Transverse colon (tissue), 4 donors: ENCODE measurements at regions not wholly inside any gene's neighbourhood (a gene's known extent, or its start where the extent isn't known, plus 50 kb on each side); places are given as distances from the start of the nearest gene placed in this dataset.
A peak's percentile ranks its signal among the peaks of the same experiment; 100 is the strongest.

Experiments
- DNase-seq: peaks from one replicate; pipeline ENCODE4 v3.0.0-alpha.2; 2019
- H3K27ac ChIP-seq, 4 donors: fragments of 200-600 bp; sonication (generic); 2 replicates each; pipeline ENCODE4 v1.5.1; 2016 to 2018; ENCODE audit warnings: inconsistent platforms in 4 of 4
- H3K27me3 ChIP-seq: fragments of 200-600 bp; sonication (generic); 2 replicates; pipeline ENCODE4 v1.5.1; 2017; ENCODE audit warnings: inconsistent platforms
- H3K36me3 ChIP-seq, 4 donors: fragments of 200-600 bp; sonication (generic); 2 replicates each; pipeline ENCODE4 v1.5.1; 2017 to 2019; ENCODE audit warnings: inconsistent platforms in 4 of 4
- H3K4me1 ChIP-seq, 4 donors: fragments of 200-600 bp; sonication (generic); 2 replicates each; pipeline ENCODE4 v1.5.1; 2017 to 2020; ENCODE audit warnings: inconsistent platforms in 4 of 4
- H3K4me3 ChIP-seq, 4 donors: fragments of 200-600 bp; sonication (generic); 1 replicate in 1 of 4; 2 replicates in 3 of 4; pipeline versions ENCODE4 v1.5.1 to v1.6.1; 2017 to 2019; ENCODE audit warnings: inconsistent platforms in 4 of 4
- H3K9me3 ChIP-seq, 2 donors: fragments of 200-600 bp; sonication (generic); 2 replicates each; pipeline ENCODE4 v1.5.1; 2017 to 2019; ENCODE audit warnings: inconsistent platforms in 2 of 2
- EP300 ChIP-seq: sonication (generic); formaldehyde crosslinking; IDR thresholded peaks from one replicate; pipeline ENCODE4 v1.6.1; 2017; ENCODE audit warnings: antibody characterized with exemption, low read depth
- POLR2A ChIP-seq: fragments of 450-650 bp; IDR thresholded peaks from one replicate; pipeline ENCODE4 v1.6.1; 2016; ENCODE audit warnings: antibody characterized with exemption, mild to moderate bottlenecking, moderate library complexity
- POLR2AphosphoS5 ChIP-seq, 3 donors: sonication (generic); formaldehyde crosslinking; IDR thresholded peaks; one replicate each; pipeline ENCODE4 v1.6.1; 2016; ENCODE audit warnings: antibody characterized with exemption in 3 of 3
- WGBS, 2 donors: methylation state at CpG; one replicate each; pipeline ENCODE4 v1.1.5; 2018; ENCODE audit warnings: low coverage in 1 of 2; 5-methylcytosine and 5-hydroxymethylcytosine counted together
- in situ Hi-C, 4 donors: fragments of 200-750 bp; cut with MboI; loops; one replicate each; pipeline versions ENCODE4 v1.15.0 to v1.15.1; 2017; ENCODE audit warnings: low sequenced_read_pairs in 3 of 4, low pct_ligation_motif_present in 1 of 4, low pct_unique_long_range_greater_than_20kb in 1 of 4
- intact Hi-C: fragments of 100-400 bp; cut with DNase I; formaldehyde crosslinking; loops from one replicate; pipeline ENCODE4 v1.15.1; 2023; ENCODE audit warnings: low total_unique reads
- TF ChIP-seq, protein P1 (sequence below), 5 experiments: fragments of 200-600 bp in 3 of 5; fragments of 450-650 bp in 2 of 5; sonication (generic) in 3 of 5; IDR thresholded peaks; 1 replicate in 2 of 5; 2 replicates in 3 of 5; pipeline ENCODE4 v1.5.1; 2016 to 2017; ENCODE audit warnings: antibody characterized with exemption in 5 of 5, inconsistent platforms in 3 of 5, mild to moderate bottlenecking in 2 of 5, moderate library complexity in 1 of 5

DNA sequence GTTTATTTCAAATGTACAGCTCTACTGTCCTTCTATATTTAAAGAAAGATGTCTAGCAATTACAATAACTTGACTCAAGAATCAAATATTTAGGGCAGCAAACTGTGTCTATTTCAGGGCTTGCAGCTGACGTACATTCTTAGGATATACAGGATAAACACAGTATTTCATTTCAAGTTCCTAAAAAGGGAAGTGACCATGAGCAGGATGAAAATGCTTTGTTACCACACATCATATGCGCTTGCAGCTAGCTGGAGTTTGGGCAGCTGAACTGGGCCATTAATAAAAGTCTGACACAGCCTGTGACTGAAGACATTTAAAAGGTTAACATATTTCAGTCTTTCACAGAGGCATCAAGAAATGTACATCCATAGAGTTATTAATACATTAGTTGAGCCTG lies 264.6 kb upstream of the TRIB2 start:
- WGBS, 2 donors, result 30 to 44% methylated on average over 2 of the region's 2 CpGs
- intact Hi-C loops, result loop anchor here (10.0 kb wide), 1 partner anchor 263 kb away; the partner anchor contains the start of gene TRIB2

DNA sequence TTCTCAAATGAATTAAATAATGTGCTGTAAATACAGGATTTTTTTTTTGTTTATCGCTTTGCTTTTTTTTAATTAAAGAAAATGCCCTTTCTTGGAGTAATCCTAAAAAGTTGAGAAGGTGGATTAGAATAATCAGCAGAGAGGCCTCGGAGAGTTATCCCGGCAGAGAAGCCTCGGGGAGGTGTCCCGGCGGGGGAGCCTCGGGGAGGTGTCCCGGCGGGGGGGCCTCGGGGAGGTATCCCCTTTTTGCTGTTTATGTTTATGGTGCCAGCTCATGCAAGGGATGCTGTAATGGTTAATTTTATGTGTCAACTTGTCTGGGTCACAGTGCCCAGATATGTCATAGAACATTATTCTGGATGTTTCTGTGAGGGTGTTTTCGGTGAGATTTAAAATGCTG lies 263.0 kb upstream of the TRIB2 start:
- peak overlapping the region in 1 of 4 donors; percentile 14 for H3K27ac ChIP-seq
- intact Hi-C loops, result loop anchor here (10.0 kb wide), 1 partner anchor 261 kb away; the partner anchor contains the start of gene TRIB2
- H3K4me3 ChIP-seq, result no peak overlapping the region
- TF ChIP-seq POLR2A, result no peak
- TF ChIP-seq POLR2AphosphoS5 (IDR thresholded peaks at IDR 0.05), result no peak
- TF ChIP-seq, protein P1, sequence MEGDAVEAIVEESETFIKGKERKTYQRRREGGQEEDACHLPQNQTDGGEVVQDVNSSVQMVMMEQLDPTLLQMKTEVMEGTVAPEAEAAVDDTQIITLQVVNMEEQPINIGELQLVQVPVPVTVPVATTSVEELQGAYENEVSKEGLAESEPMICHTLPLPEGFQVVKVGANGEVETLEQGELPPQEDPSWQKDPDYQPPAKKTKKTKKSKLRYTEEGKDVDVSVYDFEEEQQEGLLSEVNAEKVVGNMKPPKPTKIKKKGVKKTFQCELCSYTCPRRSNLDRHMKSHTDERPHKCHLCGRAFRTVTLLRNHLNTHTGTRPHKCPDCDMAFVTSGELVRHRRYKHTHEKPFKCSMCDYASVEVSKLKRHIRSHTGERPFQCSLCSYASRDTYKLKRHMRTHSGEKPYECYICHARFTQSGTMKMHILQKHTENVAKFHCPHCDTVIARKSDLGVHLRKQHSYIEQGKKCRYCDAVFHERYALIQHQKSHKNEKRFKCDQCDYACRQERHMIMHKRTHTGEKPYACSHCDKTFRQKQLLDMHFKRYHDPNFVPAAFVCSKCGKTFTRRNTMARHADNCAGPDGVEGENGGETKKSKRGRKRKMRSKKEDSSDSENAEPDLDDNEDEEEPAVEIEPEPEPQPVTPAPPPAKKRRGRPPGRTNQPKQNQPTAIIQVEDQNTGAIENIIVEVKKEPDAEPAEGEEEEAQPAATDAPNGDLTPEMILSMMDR (IDR thresholded peaks at IDR 0.05), result no peak
- no peak for TF ChIP-seq EP300
- H3K27me3 ChIP-seq, result no peaks in the 10 kb centered on the region
- H3K4me1 ChIP-seq, result peaks cover 0 to 25% (median 5%) of the 10 kb centered on the region in 4 donors
- no peak for DNase-seq
- in situ Hi-C loops, result no loop called here
- WGBS, 2 donors, result 91 to 100% methylated on average over 2 to 11 of the region's 11 CpGs
- H3K9me3 ChIP-seq, result no peaks in the 10 kb centered on the region
- no peaks in the 10 kb centered on the region for H3K36me3 ChIP-seq

More for the DNA sequence above, 264.6 kb upstream of the TRIB2 start:
- Histone ChIP-seq H3K4me1 (peaks cover 0 to 19% (median 5%) of the 10 kb centered on the region in 4 donors), H3K27ac (peak overlapping the region; percentile 15 to 57 (median 46)), H3K27me3 (no peaks in the 10 kb centered on the region), H3K4me3 (no peak overlapping the region), H3K36me3 (no peaks in the 10 kb centered on the region), H3K9me3 (no peaks in the 10 kb centered on the region)
- in situ Hi-C loops, result no loop called here
- DNase-seq, result no peak
- TF ChIP-seq, protein P1 (IDR thresholded peaks at IDR 0.05), result no peak
- TF ChIP-seq POLR2AphosphoS5 (IDR thresholded peaks at IDR 0.05) (peak; percentile 16 to 66 (median 31)), POLR2A (no peak)

GRCh38 chr2:12455661-12456060 lies 261.1 kb upstream of the TRIB2 start:
- no peaks in the 10 kb centered on the region for H3K9me3 ChIP-seq
- DNase-seq, result no peak
- in situ Hi-C loops (no loop called here), intact Hi-C loops (loop anchor here (10.0 kb wide), 1 partner anchor 259 kb away; the partner anchor contains the start of gene TRIB2)
- TF ChIP-seq EP300, result no peak
- TF ChIP-seq, protein P1 (IDR thresholded peaks at IDR 0.05), result no peak
- no peaks in the 10 kb centered on the region for H3K27me3 ChIP-seq
- WGBS, 2 donors, result 50 to 67% methylated on average over 2 of the region's 2 CpGs
- H3K27ac ChIP-seq, result peak overlapping the region in 1 of 4 donors; percentile 42
- peaks cover 0 to 25% (median 5%) of the 10 kb centered on the region in 4 donors for H3K4me1 ChIP-seq
- H3K36me3 ChIP-seq, result no peaks in the 10 kb centered on the region
- no peak overlapping the region for H3K4me3 ChIP-seq

DNA sequence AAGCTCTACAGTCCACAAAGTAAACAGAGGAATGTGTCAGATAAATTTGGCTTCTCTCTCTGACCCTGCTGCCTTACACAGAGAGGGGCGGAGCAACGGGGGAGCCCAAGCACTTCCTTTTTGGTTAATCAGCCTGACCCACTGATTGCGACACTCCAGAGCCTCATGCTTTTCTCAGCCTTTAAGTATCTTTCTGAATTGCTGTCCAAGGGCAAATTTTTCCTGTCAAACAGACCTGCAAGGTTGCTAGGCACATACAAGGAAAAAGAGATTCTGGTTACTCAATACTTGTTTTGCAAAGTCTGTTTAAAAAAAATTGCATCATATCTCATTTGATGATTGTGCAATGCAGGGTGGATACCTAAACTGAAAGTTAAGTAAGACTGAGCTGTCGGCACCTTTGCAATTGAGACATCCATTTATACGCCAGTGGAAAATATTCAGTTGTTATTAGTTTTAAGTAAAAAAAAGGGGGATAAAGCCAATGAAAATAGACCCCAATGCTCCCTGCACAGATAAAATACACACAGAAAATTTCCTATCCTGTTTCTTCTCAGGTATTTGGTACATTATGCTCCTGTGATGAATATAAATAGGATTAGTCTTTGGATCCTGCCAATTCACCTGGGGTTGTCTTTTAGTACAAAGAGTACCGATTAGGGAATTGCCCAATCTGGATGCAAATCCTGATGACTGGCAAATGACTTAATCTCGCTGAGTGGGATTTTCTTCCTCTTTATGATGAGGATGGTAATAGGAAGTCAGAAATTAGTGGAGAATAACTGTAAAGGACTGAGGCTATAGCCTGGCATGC lies 260.2 kb upstream of the TRIB2 start:
- H3K4me3 ChIP-seq, result peak overlapping the region in 1 of 4 donors; percentile 4
- DNase-seq, result peak; percentile 81
- in situ Hi-C loops (no loop called here), intact Hi-C loops (loop anchor here (10.0 kb wide), 1 partner anchor 258 kb away; the partner anchor contains the start of gene TRIB2)
- TF ChIP-seq POLR2AphosphoS5 (IDR thresholded peaks at IDR 0.05) (peak; percentile 37 to 86 (median 83)), POLR2A (no peak), EP300 (peak; percentile 30)
- TF ChIP-seq, protein P1 (IDR thresholded peaks at IDR 0.05), result no peak
- no peaks in the 10 kb centered on the region for H3K36me3 ChIP-seq
- H3K27ac ChIP-seq, result peak overlapping the region; percentile 15 to 62 (median 60)
- no peaks in the 10 kb centered on the region for H3K27me3 ChIP-seq
- WGBS, 2 donors, result 15 to 31% methylated on average over 5 to 7 of the region's 7 CpGs
- H3K4me1 ChIP-seq, result peaks cover 0 to 25% (median 5%) of the 10 kb centered on the region in 4 donors
- no peaks in the 10 kb centered on the region for H3K9me3 ChIP-seq
